HL-60 (cell line): ENCODE measurements at regions not wholly inside any gene's neighbourhood (a gene's known extent, or its start where the extent isn't known, plus 50 kb on each side); places are given as distances from the start of the nearest gene placed in this dataset.

Experiments used
- GABPA ChIP-seq: IDR thresholded peaks from 2 replicates; pipeline ENCODE4 v1.6.1; 2012; ENCODE audit warnings: low read depth
- POLR2AphosphoS5 ChIP-seq: IDR thresholded peaks from 2 replicates; pipeline ENCODE4 v1.6.1; 2012; ENCODE audit warnings: low read depth
- TF ChIP-seq, protein P1 (sequence below): IDR thresholded peaks from one replicate; pipeline ENCODE4 v1.5.1; 2011; ENCODE audit warnings: low read length, control low read depth, inconsistent platforms; ENCODE audit not compliant: insufficient read depth
- TF ChIP-seq, protein P2 (sequence below): IDR thresholded peaks from 2 replicates; pipeline ENCODE4 v1.6.1; 2012; ENCODE audit warnings: low read depth; ENCODE audit not compliant: insufficient replicate concordance

DNA sequence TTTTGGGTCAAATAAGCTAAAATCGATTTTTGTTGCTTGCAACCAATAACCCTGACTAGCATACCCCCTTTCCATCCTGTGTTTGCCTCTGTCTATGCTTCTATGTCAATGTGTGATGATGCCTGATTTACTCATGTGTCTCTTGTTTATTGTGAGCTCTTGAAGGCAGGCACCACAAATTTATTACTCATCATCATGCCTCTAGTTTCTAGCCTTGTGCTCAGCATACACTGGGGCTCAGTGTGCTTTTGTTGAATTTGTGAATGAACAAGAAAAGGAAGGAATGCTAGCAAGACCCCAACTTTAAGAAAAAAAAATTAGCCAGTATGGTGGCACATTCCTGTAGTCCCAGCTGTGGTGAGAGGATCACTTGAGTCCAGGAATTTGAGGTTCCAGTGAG lies 119.1 kb upstream of the GPR139 start:
- TF ChIP-seq, protein P1, sequence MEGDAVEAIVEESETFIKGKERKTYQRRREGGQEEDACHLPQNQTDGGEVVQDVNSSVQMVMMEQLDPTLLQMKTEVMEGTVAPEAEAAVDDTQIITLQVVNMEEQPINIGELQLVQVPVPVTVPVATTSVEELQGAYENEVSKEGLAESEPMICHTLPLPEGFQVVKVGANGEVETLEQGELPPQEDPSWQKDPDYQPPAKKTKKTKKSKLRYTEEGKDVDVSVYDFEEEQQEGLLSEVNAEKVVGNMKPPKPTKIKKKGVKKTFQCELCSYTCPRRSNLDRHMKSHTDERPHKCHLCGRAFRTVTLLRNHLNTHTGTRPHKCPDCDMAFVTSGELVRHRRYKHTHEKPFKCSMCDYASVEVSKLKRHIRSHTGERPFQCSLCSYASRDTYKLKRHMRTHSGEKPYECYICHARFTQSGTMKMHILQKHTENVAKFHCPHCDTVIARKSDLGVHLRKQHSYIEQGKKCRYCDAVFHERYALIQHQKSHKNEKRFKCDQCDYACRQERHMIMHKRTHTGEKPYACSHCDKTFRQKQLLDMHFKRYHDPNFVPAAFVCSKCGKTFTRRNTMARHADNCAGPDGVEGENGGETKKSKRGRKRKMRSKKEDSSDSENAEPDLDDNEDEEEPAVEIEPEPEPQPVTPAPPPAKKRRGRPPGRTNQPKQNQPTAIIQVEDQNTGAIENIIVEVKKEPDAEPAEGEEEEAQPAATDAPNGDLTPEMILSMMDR = no peak
- TF ChIP-seq POLR2AphosphoS5 (no peak), GABPA (no peak)
- TF ChIP-seq, protein P2, sequence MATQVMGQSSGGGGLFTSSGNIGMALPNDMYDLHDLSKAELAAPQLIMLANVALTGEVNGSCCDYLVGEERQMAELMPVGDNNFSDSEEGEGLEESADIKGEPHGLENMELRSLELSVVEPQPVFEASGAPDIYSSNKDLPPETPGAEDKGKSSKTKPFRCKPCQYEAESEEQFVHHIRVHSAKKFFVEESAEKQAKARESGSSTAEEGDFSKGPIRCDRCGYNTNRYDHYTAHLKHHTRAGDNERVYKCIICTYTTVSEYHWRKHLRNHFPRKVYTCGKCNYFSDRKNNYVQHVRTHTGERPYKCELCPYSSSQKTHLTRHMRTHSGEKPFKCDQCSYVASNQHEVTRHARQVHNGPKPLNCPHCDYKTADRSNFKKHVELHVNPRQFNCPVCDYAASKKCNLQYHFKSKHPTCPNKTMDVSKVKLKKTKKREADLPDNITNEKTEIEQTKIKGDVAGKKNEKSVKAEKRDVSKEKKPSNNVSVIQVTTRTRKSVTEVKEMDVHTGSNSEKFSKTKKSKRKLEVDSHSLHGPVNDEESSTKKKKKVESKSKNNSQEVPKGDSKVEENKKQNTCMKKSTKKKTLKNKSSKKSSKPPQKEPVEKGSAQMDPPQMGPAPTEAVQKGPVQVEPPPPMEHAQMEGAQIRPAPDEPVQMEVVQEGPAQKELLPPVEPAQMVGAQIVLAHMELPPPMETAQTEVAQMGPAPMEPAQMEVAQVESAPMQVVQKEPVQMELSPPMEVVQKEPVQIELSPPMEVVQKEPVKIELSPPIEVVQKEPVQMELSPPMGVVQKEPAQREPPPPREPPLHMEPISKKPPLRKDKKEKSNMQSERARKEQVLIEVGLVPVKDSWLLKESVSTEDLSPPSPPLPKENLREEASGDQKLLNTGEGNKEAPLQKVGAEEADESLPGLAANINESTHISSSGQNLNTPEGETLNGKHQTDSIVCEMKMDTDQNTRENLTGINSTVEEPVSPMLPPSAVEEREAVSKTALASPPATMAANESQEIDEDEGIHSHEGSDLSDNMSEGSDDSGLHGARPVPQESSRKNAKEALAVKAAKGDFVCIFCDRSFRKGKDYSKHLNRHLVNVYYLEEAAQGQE = no peak
